Esophagus squamous epithelium (tissue), 5 donors: ENCODE measurements at regions not wholly inside any gene's neighbourhood (a gene's known extent, or its start where the extent isn't known, plus 50 kb on each side); places are given as distances from the start of the nearest gene placed in this dataset.

Source experiments
- DNase-seq: peaks from one replicate; lab custom pipeline; 2025; lab: John Stamatoyannopoulos, UW
- H3K27ac ChIP-seq, 4 donors: fragments of 200-600 bp; sonication (generic); one replicate each; pipeline ENCODE4 v1.5.1; 2016 to 2019; ENCODE audit warnings: mild to moderate bottlenecking in 1 of 4
- H3K27me3 ChIP-seq, 4 donors: fragments of 200-600 bp; sonication (generic); 1 replicate in 3 of 4; 2 replicates in 1 of 4; pipeline versions ENCODE4 v1.5.1 to v1.6.0; 2017 to 2021; ENCODE audit warnings: antibody characterized with exemption in 1 of 4
- H3K36me3 ChIP-seq, 3 donors: fragments of 200-600 bp; sonication (generic); one replicate each; pipeline ENCODE4 v1.5.1; 2016 to 2019
- H3K4me1 ChIP-seq, 3 donors: fragments of 200-600 bp; sonication (generic); one replicate each; pipeline ENCODE4 v1.5.1; 2017 to 2019
- H3K4me3 ChIP-seq, 4 donors: fragments of 200-600 bp; sonication (generic); 1 replicate in 3 of 4; 2 replicates in 1 of 4; pipeline ENCODE4 v1.5.1; 2016 to 2019; ENCODE audit warnings: mild to moderate bottlenecking in 2 of 4, moderate library complexity in 1 of 4
- H3K9me3 ChIP-seq, 3 donors: fragments of 200-600 bp; sonication (generic); one replicate each; pipeline ENCODE4 v1.5.1; 2016 to 2019
- CTCF ChIP-seq, 6 experiments: fragments of 450-650 bp in 4 of 6; fragments of 200-600 bp in 2 of 6; sonication (generic) in 2 of 6; IDR thresholded peaks; one replicate each; pipeline ENCODE4 v1.5.1; 2016 to 2019; ENCODE audit warnings: antibody characterized with exemption in 6 of 6, mild to moderate bottlenecking in 4 of 6, moderate library complexity in 4 of 6
- POLR2A ChIP-seq, 4 donors: fragments of 450-650 bp; IDR thresholded peaks; one replicate each; pipeline ENCODE4 v1.6.1; 2017; ENCODE audit warnings: antibody characterized with exemption in 4 of 4, mild to moderate bottlenecking in 4 of 4, moderate library complexity in 3 of 4
- WGBS, 2 donors: methylation state at CpG; one replicate each; pipeline ENCODE4 v1.1.5; 2018; 5-methylcytosine and 5-hydroxymethylcytosine counted together
- intact Hi-C: fragments of 100-400 bp; cut with DNase I; formaldehyde crosslinking; loops from one replicate; pipeline ENCODE4 v1.15.0; 2022
- donor health status: DM: yes; HTN: yes; CAD: no.

DNA sequence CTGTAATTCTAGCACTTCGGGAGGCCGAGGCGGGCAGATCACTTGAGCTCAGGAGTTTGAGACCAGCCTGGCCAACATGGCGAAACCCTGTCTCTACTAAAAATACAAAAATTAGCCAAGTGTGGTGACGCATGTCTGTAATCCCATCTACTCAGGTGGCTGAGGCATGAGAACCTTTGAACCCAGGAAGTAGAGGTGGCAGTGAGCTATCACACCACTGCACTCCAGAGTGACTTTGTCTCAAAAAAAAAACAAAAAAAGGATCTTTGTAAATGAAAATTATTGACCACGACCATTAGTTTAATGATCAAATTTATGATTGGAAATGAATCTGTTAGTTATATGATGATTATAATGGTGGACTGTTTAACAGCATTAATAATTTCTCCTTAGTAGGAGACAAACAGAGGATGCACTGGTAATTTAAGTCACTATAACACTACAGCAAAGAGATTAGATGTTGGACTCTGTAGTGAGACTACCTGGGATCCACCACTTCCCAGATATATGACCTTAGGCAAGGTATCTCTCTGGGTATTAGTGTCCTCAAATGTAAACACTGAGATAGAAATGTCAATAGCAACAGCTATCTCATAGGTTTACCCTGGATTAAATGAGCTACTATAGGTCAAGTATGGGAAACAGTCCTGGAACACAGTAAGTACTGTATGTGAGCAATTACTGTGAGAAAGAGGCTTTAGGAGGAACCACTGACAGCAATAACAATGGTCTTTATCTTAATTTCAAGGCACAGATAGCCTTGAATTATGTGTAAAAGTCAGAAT lies 214.7 kb downstream of the NOVA1 start:
- TF ChIP-seq CTCF (IDR thresholded peaks at IDR 0.05) (no peak), POLR2A (IDR thresholded peaks at IDR 0.05) (no peak)
- 88 to 89% methylated on average over 2 to 3 of the region's 6 CpGs for WGBS, 2 donors
- Histone ChIP-seq H3K36me3 (no peaks in the 10 kb centered on the region), H3K27ac (no peak overlapping the region), H3K4me3 (no peak overlapping the region), H3K9me3 (no peaks in the 10 kb centered on the region), H3K27me3 (no peaks in the 10 kb centered on the region), H3K4me1 (no peaks in the 10 kb centered on the region)
- intact Hi-C loops = no loop called here
- DNase-seq = no peak

GRCh38 chr14:26381405-26381804 lies 216.4 kb downstream of the NOVA1 start:
- intact Hi-C loops = no loop called here
- no peaks in the 10 kb centered on the region for H3K4me1 ChIP-seq
- H3K27ac ChIP-seq = no peak overlapping the region
- H3K27me3 ChIP-seq = no peaks in the 10 kb centered on the region
- no peaks in the 10 kb centered on the region for H3K9me3 ChIP-seq
- H3K4me3 ChIP-seq = no peak overlapping the region
- no peak for TF ChIP-seq POLR2A (IDR thresholded peaks at IDR 0.05)
- no peak for TF ChIP-seq CTCF (IDR thresholded peaks at IDR 0.05)
- no peaks in the 10 kb centered on the region for H3K36me3 ChIP-seq
- no peak for DNase-seq
- 71 to 73% methylated on average over 2 of the region's 2 CpGs for WGBS, 2 donors

- no peak overlapping the region for H3K4me3 ChIP-seq
- no peaks in the 10 kb centered on the region for H3K9me3 ChIP-seq
- H3K4me1 ChIP-seq = no peaks in the 10 kb centered on the region
- H3K27me3 ChIP-seq = no peaks in the 10 kb centered on the region
- no peak overlapping the region for H3K27ac ChIP-seq
- intact Hi-C loops = no loop called here
- no peak for DNase-seq
- no peaks in the 10 kb centered on the region for H3K36me3 ChIP-seq
- 69 to 95% methylated on average over 1 of the region's 1 CpG for WGBS, 2 donors
- TF ChIP-seq CTCF (IDR thresholded peaks at IDR 0.05) = no peak
- TF ChIP-seq POLR2A (IDR thresholded peaks at IDR 0.05) = no peak
Measured at GRCh38 chr14:26380637-26381036, 217.2 kb downstream of the NOVA1 start.

GRCh38 chr14:26379951-26380350 lies 217.9 kb downstream of the NOVA1 start:
- Histone ChIP-seq H3K4me1 (no peaks in the 10 kb centered on the region), H3K4me3 (no peak overlapping the region), H3K9me3 (no peaks in the 10 kb centered on the region), H3K27ac (no peak overlapping the region), H3K36me3 (no peaks in the 10 kb centered on the region), H3K27me3 (no peaks in the 10 kb centered on the region)
- intact Hi-C loops = no loop called here
- TF ChIP-seq POLR2A (IDR thresholded peaks at IDR 0.05) = no peak
- TF ChIP-seq CTCF (IDR thresholded peaks at IDR 0.05) = no peak
- DNase-seq = no peak
- 85 to 90% methylated on average over 1 of the region's 1 CpG for WGBS, 2 donors

DNA sequence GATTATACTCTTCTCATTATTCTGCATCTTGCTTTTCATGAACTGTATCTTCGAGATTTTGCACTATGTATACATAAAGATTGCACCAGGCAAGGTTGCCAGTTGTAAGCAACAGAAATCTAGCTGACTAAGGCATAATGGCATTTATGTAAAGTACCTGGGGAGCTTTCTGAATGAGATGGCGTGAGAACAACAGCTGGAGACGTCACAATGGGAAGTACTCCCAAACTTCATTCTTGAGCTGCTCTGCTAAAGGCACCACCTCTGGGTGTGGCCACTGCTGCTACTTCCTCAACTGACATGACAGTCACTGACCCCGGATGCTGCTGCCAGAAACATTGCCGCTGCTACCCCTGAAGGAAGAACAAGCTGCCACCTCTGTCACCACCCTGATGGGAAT lies 220.7 kb downstream of the NOVA1 start:
- intact Hi-C loops = no loop called here
- TF ChIP-seq CTCF (IDR thresholded peaks at IDR 0.05) (no peak), POLR2A (IDR thresholded peaks at IDR 0.05) (no peak)
- Histone ChIP-seq H3K27me3 (no peaks in the 10 kb centered on the region), H3K4me1 (no peaks in the 10 kb centered on the region), H3K9me3 (no peaks in the 10 kb centered on the region), H3K4me3 (no peak overlapping the region), H3K36me3 (no peaks in the 10 kb centered on the region), H3K27ac (no peak overlapping the region)
- DNase-seq = no peak
- WGBS, 2 donors = 54 to 62% methylated on average over 3 to 5 of the region's 5 CpGs
